Loucy (cell line): ENCODE measurements at regions not wholly inside any gene's neighbourhood (a gene's known extent, or its start where the extent isn't known, plus 50 kb on each side); places are given as distances from the start of the nearest gene placed in this dataset.

Experiments used
- EZH2phosphoT487 ChIP-seq: fragments of 200-600 bp; IDR thresholded peaks from 2 replicates; pipeline ENCODE4 v1.6.1; 2018; ENCODE audit warnings: antibody characterized with exemption, mild to moderate bottlenecking, moderate library complexity, borderline replicate concordance
- TF ChIP-seq, protein P1 (sequence below): fragments of 200-600 bp; sonication (generic); conservative IDR thresholded peaks from 2 replicates; pipeline ENCODE4 v1.5.1; 2014; ENCODE audit warnings: mild to moderate bottlenecking, antibody characterized with exemption, low read length

GRCh38 chr1:88189525-88189924 is 494.5 kb upstream of the PKN2 start:
- TF ChIP-seq, protein P1, sequence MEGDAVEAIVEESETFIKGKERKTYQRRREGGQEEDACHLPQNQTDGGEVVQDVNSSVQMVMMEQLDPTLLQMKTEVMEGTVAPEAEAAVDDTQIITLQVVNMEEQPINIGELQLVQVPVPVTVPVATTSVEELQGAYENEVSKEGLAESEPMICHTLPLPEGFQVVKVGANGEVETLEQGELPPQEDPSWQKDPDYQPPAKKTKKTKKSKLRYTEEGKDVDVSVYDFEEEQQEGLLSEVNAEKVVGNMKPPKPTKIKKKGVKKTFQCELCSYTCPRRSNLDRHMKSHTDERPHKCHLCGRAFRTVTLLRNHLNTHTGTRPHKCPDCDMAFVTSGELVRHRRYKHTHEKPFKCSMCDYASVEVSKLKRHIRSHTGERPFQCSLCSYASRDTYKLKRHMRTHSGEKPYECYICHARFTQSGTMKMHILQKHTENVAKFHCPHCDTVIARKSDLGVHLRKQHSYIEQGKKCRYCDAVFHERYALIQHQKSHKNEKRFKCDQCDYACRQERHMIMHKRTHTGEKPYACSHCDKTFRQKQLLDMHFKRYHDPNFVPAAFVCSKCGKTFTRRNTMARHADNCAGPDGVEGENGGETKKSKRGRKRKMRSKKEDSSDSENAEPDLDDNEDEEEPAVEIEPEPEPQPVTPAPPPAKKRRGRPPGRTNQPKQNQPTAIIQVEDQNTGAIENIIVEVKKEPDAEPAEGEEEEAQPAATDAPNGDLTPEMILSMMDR: no peak
- no peak for TF ChIP-seq EZH2phosphoT487
